K562 (cell line): ENCODE measurements at regions not wholly inside any gene's neighbourhood (a gene's known extent, or its start where the extent isn't known, plus 50 kb on each side); places are given as distances from the start of the nearest gene placed in this dataset.

Source experiments
- ATAC-seq: fragments of 200-7000 bp; cut with Tn5 transposase; 3 replicates; pipeline ENCODE4 v1.9.1; 2020; ENCODE audit warnings: moderate library complexity
- BruUV-seq: library from RNA; stranded (reverse); fragments of 400-500 nt; replicated peaks from 2 replicates; lab custom pipeline; 2021; lab: Mats Ljungman, UMichigan
- CTCF ChIA-PET: fragments of 300-600 bp; formaldehyde crosslinking; extraction: SDS; loops from one replicate; lab custom pipeline; 2021; ENCODE audit warnings: low intra/inter-chr PET ratio; lab: Yijun Ruan, JAX
- POLR2A ChIA-PET: fragments of 300-600, 350-650 bp; sonication (Branson Sonifier 250); formaldehyde crosslinking; extraction: SDS; loops from one replicate; lab custom pipeline; 2021; ENCODE audit warnings: antibody characterized with exemption, inconsistent platforms; lab: Yijun Ruan, JAX
- DNase-seq, 4 experiments: peaks; one replicate each; pipeline versions ENCODE4 v3.0.0 to v3.0.0-alpha.2; 2011 to 2018; ENCODE audit warnings: low spot score in 3 of 4, mixed read lengths in 3 of 4; ENCODE audit errors: extremely low read depth in 1 of 4
- FAIRE-seq: peaks from 2 replicates; lab custom pipeline; 2011; peaks lifted over from hg19 to GRCh38; lab: Jason Lieb, UNC
- H2AFZ ChIP-seq: 2 replicates; pipeline ENCODE4 v1.6.0; 2011; ENCODE audit warnings: low read depth, low read length, control low read depth, inconsistent platforms
- H3K27ac ChIP-seq: fragments of 200-600 bp; 3 replicates; pipeline ENCODE4 v1.8.0; 2011; ENCODE audit warnings: low read depth, mild to moderate bottlenecking, control low read depth, inconsistent platforms, low read length, moderate library complexity, mixed read lengths; ENCODE audit errors: extremely low read depth
- H3K27me3 ChIP-seq, 2 experiments: fragments of 300-600 bp in 1 of 2; 2 replicates in 1 of 2; 3 replicates in 1 of 2; pipeline versions ENCODE4 v1.6.0 to v1.8.0; 2011; ENCODE audit warnings: inconsistent platforms in 2 of 2, low read length in 2 of 2, mild to moderate bottlenecking in 1 of 2, mixed read lengths in 1 of 2, moderate library complexity in 1 of 2; ENCODE audit not compliant: control insufficient read depth in 2 of 2, insufficient read depth in 2 of 2
- H3K36me3 ChIP-seq: fragments of 300-600 bp; 3 replicates; pipeline ENCODE4 v1.8.0; 2011; ENCODE audit warnings: mild to moderate bottlenecking, low read length, inconsistent platforms; ENCODE audit not compliant: control insufficient read depth, insufficient read depth
- H3K4me1 ChIP-seq, 2 experiments: fragments of 200-600 bp in 1 of 2; replicated peaks in 1 of 2; 2 replicates in 1 of 2; 3 replicates in 1 of 2; pipeline versions ENCODE4 v1.5.1 to v1.8.0; 2011; ENCODE audit warnings: inconsistent platforms in 2 of 2, low read length in 2 of 2, mild to moderate bottlenecking in 1 of 2, mixed read lengths in 1 of 2, moderate library complexity in 1 of 2; ENCODE audit not compliant: control insufficient read depth in 2 of 2, insufficient read depth in 2 of 2
- H3K4me2 ChIP-seq: 2 replicates; pipeline ENCODE4 v1.6.1; 2011; ENCODE audit warnings: low read length, control low read depth, inconsistent platforms, mixed read lengths; ENCODE audit not compliant: insufficient read depth
- H3K4me3 ChIP-seq: fragments of 200-600 bp; sonication (generic), shearing (Covaris generic); 2 replicates; pipeline ENCODE4 v1.5.1; 2016; ENCODE audit warnings: control low read depth, inconsistent platforms
- H3K79me2 ChIP-seq: fragments of 200-600 bp; 3 replicates; pipeline ENCODE4 v1.8.0; 2011; ENCODE audit warnings: low read length, inconsistent platforms; ENCODE audit not compliant: control insufficient read depth, insufficient read depth
- H3K9ac ChIP-seq, 2 experiments: 2 replicates each; pipeline versions ENCODE4 v1.6.0 to v1.6.1; 2011; ENCODE audit warnings: low read depth in 2 of 2, low read length in 2 of 2, control low read depth in 1 of 2, inconsistent platforms in 1 of 2, mild to moderate bottlenecking in 1 of 2, mixed read lengths in 1 of 2; ENCODE audit not compliant: insufficient read depth in 1 of 2
- H3K9me1 ChIP-seq: one replicate; pipeline ENCODE4 v1.6.0; 2011; ENCODE audit warnings: inconsistent platforms, mild to moderate bottlenecking, low read length, moderate library complexity; ENCODE audit not compliant: control insufficient read depth, insufficient read depth
- H3K9me3 ChIP-seq: replicated peaks from 2 replicates; pipeline ENCODE4 v1.5.1; 2011; ENCODE audit warnings: low read depth, low read length, inconsistent platforms; ENCODE audit not compliant: control insufficient read depth, insufficient read depth
- H4K20me1 ChIP-seq: replicated peaks from 2 replicates; pipeline ENCODE4 v1.6.1; 2011; ENCODE audit warnings: low read length, inconsistent platforms, mixed read lengths; ENCODE audit not compliant: control insufficient read depth, insufficient read depth
- BRF2 ChIP-seq: IDR thresholded peaks from 3 replicates; pipeline ENCODE4 v1.6.1; 2011; ENCODE audit warnings: borderline replicate concordance, mild to moderate bottlenecking; ENCODE audit not compliant: insufficient read length, insufficient read depth
- CREM ChIP-seq: IDR thresholded peaks from 2 replicates; pipeline ENCODE4 v1.6.1; 2014; ENCODE audit warnings: antibody characterized with exemption, low read depth
- DDX20 ChIP-seq: fragments of 450-650 bp; IDR thresholded peaks from 2 replicates; pipeline ENCODE4 v1.6.1; 2016; ENCODE audit warnings: missing genetic modification characterization, low read depth, mild to moderate bottlenecking, missing compliant biosample characterization, moderate library complexity
- DPF2 ChIP-seq: fragments of 450-650 bp; IDR thresholded peaks from 2 replicates; pipeline ENCODE4 v1.6.1; 2016
- FOXJ2 ChIP-seq: fragments of 200-800 bp; sonication (Bioruptor generic); IDR thresholded peaks from 2 replicates; pipeline ENCODE4 v1.6.1; 2016; ENCODE audit warnings: missing genetic modification characterization, missing compliant biosample characterization
- MTA1 ChIP-seq: fragments of 450-650 bp; IDR thresholded peaks from 2 replicates; pipeline ENCODE4 v1.6.1; 2017; ENCODE audit warnings: borderline replicate concordance
- MYBL2 ChIP-seq, 2 experiments: fragments of 450-650 bp in 1 of 2; sonication (generic) in 1 of 2; formaldehyde crosslinking in 1 of 2; IDR thresholded peaks; 2 replicates each; pipeline versions ENCODE4 v1.6.1 to v1.8.1; 2017 to 2022; ENCODE audit warnings: borderline replicate concordance in 1 of 2, inconsistent platforms in 1 of 2, low read depth in 1 of 2, mild to moderate bottlenecking in 1 of 2, missing genetic modification reagents in 1 of 2, moderate library complexity in 1 of 2
- POLR2H ChIP-seq: IDR thresholded peaks from 2 replicates; pipeline ENCODE4 v1.6.1; 2016; ENCODE audit warnings: missing genetic modification characterization, low read depth, mild to moderate bottlenecking, control low read depth, missing compliant biosample characterization, moderate library complexity
- SMAD4 ChIP-seq: fragments of 250-450 bp; sonication (Bioruptor Pico); conservative IDR thresholded peaks from 2 replicates; pipeline ENCODE4 v1.8.0; 2021; ENCODE audit warnings: inconsistent platforms, mild to moderate bottlenecking, moderate library complexity
- ZBTB2 ChIP-seq: fragments of 450-650 bp; IDR thresholded peaks from 2 replicates; pipeline ENCODE4 v1.6.1; 2016; ENCODE audit warnings: antibody characterized with exemption
- ZNF217 ChIP-seq: sonication (generic); formaldehyde crosslinking; IDR thresholded peaks from 2 replicates; pipeline ENCODE4 v1.8.0; 2022; ENCODE audit warnings: mild to moderate bottlenecking, missing genetic modification reagents
- ZNF282 ChIP-seq: sonication (generic); formaldehyde crosslinking; IDR thresholded peaks from 2 replicates; pipeline ENCODE4 v1.8.1; 2023; ENCODE audit warnings: missing genetic modification reagents
- ZNF311 ChIP-seq: fragments of 250-450 bp; sonication (Bioruptor Pico); IDR thresholded peaks from 2 replicates; pipeline ENCODE4 v1.4.0; 2020; ENCODE audit warnings: mild to moderate bottlenecking, moderate library complexity
- ZNF398 ChIP-seq: fragments of 250-450 bp; sonication (Bioruptor Pico); IDR thresholded peaks from 2 replicates; pipeline ENCODE4 v1.8.0; 2021; ENCODE audit warnings: moderate library complexity, mild to moderate bottlenecking, inconsistent platforms
- ZNF512 ChIP-seq: IDR thresholded peaks from 2 replicates; pipeline ENCODE4 v1.6.1; 2016; ENCODE audit warnings: missing genetic modification characterization, missing compliant biosample characterization
- ZNF583 ChIP-seq: fragments of 250-450 bp; sonication (Bioruptor Pico); IDR thresholded peaks from 2 replicates; pipeline ENCODE4 v1.4.0; 2020
- ZNF668 ChIP-seq: fragments of 250-450 bp; sonication (Bioruptor Pico); IDR thresholded peaks from 2 replicates; pipeline ENCODE4 v1.8.0; 2022; ENCODE audit warnings: mild to moderate bottlenecking, inconsistent platforms
- ZNF764 ChIP-seq: fragments of 250-450 bp; sonication (Bioruptor Pico); IDR thresholded peaks from 2 replicates; pipeline ENCODE4 v1.4.0; 2020; ENCODE audit warnings: low read depth, mild to moderate bottlenecking, moderate library complexity
- WGBS: fragments of 100-300 bp; shearing (Covaris generic); methylation state at CpG from one replicate; pipeline ENCODE4 v1.1.6; 2016; ENCODE audit warnings: low coverage, mixed read lengths; ENCODE audit not compliant: insufficient coverage; ENCODE audit errors: missing lambda C conversion rate; 5-methylcytosine and 5-hydroxymethylcytosine counted together
- in situ Hi-C: fragments of 300-500 bp; cut with MboI; formaldehyde crosslinking; loops from 4 replicates; pipeline ENCODE4 v1.15.0; 2018; ENCODE audit warnings: inconsistent platforms, mixed read lengths
- intact Hi-C: fragments of 100-400 bp; cut with micrococcal nuclease; formaldehyde crosslinking; loops from 2 replicates; pipeline ENCODE4 v1.14.2; 2022

- BruUV-seq = no TSS peak
- ChIA-PET POLR2A (no interaction called here), CTCF (no interaction called here)
- Histone ChIP-seq H3K27ac (no peak overlapping the region), H3K4me3 (no peak overlapping the region), H3K9ac (no peak overlapping the region), H3K79me2 (no peaks in the 10 kb centered on the region), H3K9me3 (no peaks in the 10 kb centered on the region), H4K20me1 (no peaks in the 10 kb centered on the region), H3K36me3 (no peaks in the 10 kb centered on the region), H3K4me1 (no peaks in the 10 kb centered on the region), H3K4me2 (no peak overlapping the region), H3K27me3 (no peaks in the 10 kb centered on the region), H2AFZ (no peak overlapping the region), H3K9me1 (no peaks in the 10 kb centered on the region)
- DNase-seq (no peak), ATAC-seq (no peak), FAIRE-seq (no peak)
- intact Hi-C loops = no loop called here
- in situ Hi-C loops = no loop called here
- WGBS = 0% methylated on average over 1 of the region's 1 CpG
- TF ChIP-seq MTA1 = no peak
- TF ChIP-seq DPF2 = no peak
- no peak for TF ChIP-seq ZNF764 (CRISPR knock-in tag)
- no peak for TF ChIP-seq ZNF282 (CRISPR knock-in tag)
- TF ChIP-seq BRF2 = no peak
- no peak for TF ChIP-seq MYBL2 (IDR thresholded peaks at IDR 0.05; ENCODE audit: low read depth)
- TF ChIP-seq MYBL2 (CRISPR knock-in tag; IDR thresholded peaks at IDR 0.05; ENCODE audit: borderline replicate concordance) = no peak
- no peak for TF ChIP-seq SMAD4
- no peak for TF ChIP-seq ZNF398 (CRISPR knock-in tag)
- no peak for TF ChIP-seq ZNF217 (CRISPR knock-in tag)
- TF ChIP-seq ZBTB2 = no peak
- TF ChIP-seq ZNF311 (CRISPR knock-in tag) = no peak
- TF ChIP-seq POLR2H (tag) = no peak
- no peak for TF ChIP-seq ZNF512 (tag)
- TF ChIP-seq DDX20 (tag) = no peak
- TF ChIP-seq CREM = no peak
- no peak for TF ChIP-seq ZNF583 (CRISPR knock-in tag)
- TF ChIP-seq FOXJ2 (tag) = no peak
- TF ChIP-seq ZNF668 (CRISPR knock-in tag) = no peak
Measured at GRCh38 chr9:7284117-7284516, 515.5 kb downstream of the DMAC1 start.
